Endothelial cell of umbilical vein (primary cell): ENCODE measurements at regions not wholly inside any gene's neighbourhood (a gene's known extent, or its start where the extent isn't known, plus 50 kb on each side); places are given as distances from the start of the nearest gene placed in this dataset.

Experiments used
- BruUV-seq: library from RNA; stranded (reverse); fragments of 400-500 nt; replicated peaks from 2 replicates; lab custom pipeline; 2021; lab: Mats Ljungman, UMichigan
- CTCF ChIA-PET: fragments of 300-600, 350-600 bp; sonication (Branson Sonifier 250); formaldehyde crosslinking; loops from one replicate; lab custom pipeline; 2021; ENCODE audit warnings: antibody characterized with exemption, inconsistent platforms; lab: Charles Lee
- POLR2A ChIA-PET: fragments of 300-600, 350-600 bp; sonication (Branson Sonifier 250); formaldehyde crosslinking; loops from one replicate; lab custom pipeline; 2021; ENCODE audit warnings: antibody characterized with exemption, inconsistent platforms; lab: Charles Lee
- DNase-seq: peaks from one replicate; pipeline ENCODE4 v3.0.0-alpha.2; 2011; ENCODE audit warnings: low read depth, low spot score
- FAIRE-seq: peaks from 2 replicates; lab custom pipeline; 2011; peaks lifted over from hg19 to GRCh38; lab: Jason Lieb, UNC
- H2AFZ ChIP-seq: 2 replicates; pipeline ENCODE4 v1.6.0; 2012; ENCODE audit warnings: low read depth, low read length, control low read depth, inconsistent platforms
- H3K27ac ChIP-seq: 2 replicates; pipeline ENCODE4 v1.5.1; 2011; ENCODE audit warnings: low read depth, mild to moderate bottlenecking, control low read depth, low read length, moderate library complexity; ENCODE audit not compliant: insufficient read depth
- H3K27me3 ChIP-seq, 2 experiments: 2 replicates each; pipeline versions ENCODE4 v1.6.0 to v1.6.1; 2011; ENCODE audit warnings: low read length in 2 of 2, mixed read lengths in 1 of 2; ENCODE audit not compliant: control insufficient read depth in 2 of 2, insufficient read depth in 2 of 2
- H3K36me3 ChIP-seq, 2 experiments: 2 replicates in 1 of 2; 3 replicates in 1 of 2; pipeline ENCODE4 v1.5.1; 2011; ENCODE audit warnings: low read length in 2 of 2, mild to moderate bottlenecking in 1 of 2, moderate library complexity in 1 of 2; ENCODE audit not compliant: control insufficient read depth in 2 of 2, insufficient read depth in 2 of 2; ENCODE audit errors: extremely low read depth in 1 of 2
- H3K4me1 ChIP-seq: 3 replicates; pipeline ENCODE4 v1.5.1; 2011; ENCODE audit warnings: mild to moderate bottlenecking, low read length; ENCODE audit not compliant: control insufficient read depth, insufficient read depth; ENCODE audit errors: extremely low read depth
- H3K4me2 ChIP-seq: 2 replicates; pipeline ENCODE4 v1.6.1; 2011; ENCODE audit warnings: low read length, control low read depth, mixed read lengths; ENCODE audit not compliant: insufficient read depth
- H3K4me3 ChIP-seq, 3 experiments: fragments of 200-600 bp in 1 of 3; sonication (generic), shearing (Covaris generic) in 1 of 3; replicated peaks in 1 of 3; 2 replicates each; pipeline ENCODE4 v1.5.1; 2011 to 2016; ENCODE audit warnings: control low read depth in 3 of 3, low read length in 3 of 3, mild to moderate bottlenecking in 2 of 3, inconsistent platforms in 1 of 3, low read depth in 1 of 3, moderate library complexity in 1 of 3; ENCODE audit not compliant: insufficient read depth in 1 of 3
- H3K79me2 ChIP-seq: 2 replicates; pipeline ENCODE4 v1.6.0; 2012; ENCODE audit warnings: low read length, inconsistent platforms; ENCODE audit not compliant: control insufficient read depth, insufficient read depth
- H3K9ac ChIP-seq: replicated peaks from 2 replicates; pipeline ENCODE3; 2011; ENCODE audit warnings: low read length, control low read depth; ENCODE audit not compliant: insufficient read depth; ENCODE audit errors: extremely low read depth
- H3K9me1 ChIP-seq: replicated peaks from 3 replicates; pipeline ENCODE4 v1.6.0; 2011; ENCODE audit warnings: mild to moderate bottlenecking, low read length; ENCODE audit not compliant: control insufficient read depth, insufficient read depth; ENCODE audit errors: extremely low read depth
- H3K9me3 ChIP-seq: replicated peaks from 2 replicates; pipeline ENCODE4 v1.5.1; 2012; ENCODE audit warnings: low read length, inconsistent platforms; ENCODE audit not compliant: control insufficient read depth, insufficient read depth
- H4K20me1 ChIP-seq: replicated peaks from 2 replicates; pipeline ENCODE3; 2011; ENCODE audit warnings: mild to moderate bottlenecking, low read length; ENCODE audit not compliant: control insufficient read depth, insufficient read depth; ENCODE audit errors: extremely low read depth
- EZH2 ChIP-seq: IDR thresholded peaks from 2 replicates; pipeline ENCODE4 v1.6.1; 2012; ENCODE audit warnings: borderline replicate concordance, low read depth, mild to moderate bottlenecking, moderate library complexity, low read length, inconsistent platforms; ENCODE audit not compliant: severe bottlenecking
- FOS ChIP-seq: IDR thresholded peaks from 2 replicates; pipeline ENCODE4 v1.6.1; 2011; ENCODE audit warnings: mild to moderate bottlenecking, low read length, moderate library complexity, borderline replicate concordance; ENCODE audit not compliant: insufficient read depth
- GATA2 ChIP-seq: IDR thresholded peaks from 2 replicates; pipeline ENCODE4 v1.7.0; 2011; ENCODE audit warnings: low read depth, mild to moderate bottlenecking, moderate library complexity, mixed read lengths, low read length; ENCODE audit not compliant: insufficient read length, insufficient read depth
- JUN ChIP-seq: IDR thresholded peaks from 2 replicates; pipeline ENCODE4 v1.6.1; 2011; ENCODE audit warnings: borderline replicate concordance, low read depth; ENCODE audit not compliant: insufficient read length, insufficient read depth
- MYC ChIP-seq: IDR thresholded peaks from one replicate; pipeline ENCODE4 v1.6.1; 2011; ENCODE audit warnings: mild to moderate bottlenecking, low read depth, low read length
- POLR2A ChIP-seq: IDR thresholded peaks from 2 replicates; pipeline ENCODE4 v1.6.1; 2012; ENCODE audit warnings: low read depth, mild to moderate bottlenecking, control low read depth, low read length
- POLR2AphosphoS5 ChIP-seq: IDR thresholded peaks from 2 replicates; pipeline ENCODE4 v1.6.1; 2012; ENCODE audit warnings: low read depth, mild to moderate bottlenecking, control low read depth, low read length, moderate library complexity; ENCODE audit not compliant: insufficient read depth
- dilution Hi-C: fragments of 300-500 bp; cut with MboI; formaldehyde crosslinking; loops from one replicate; pipeline ENCODE4 v1.15.0; 2019; ENCODE audit warnings: low sequenced_read_pairs; ENCODE audit not compliant: extremely low pct_ligation_motif_present
- intact Hi-C: fragments of 100-400 bp; cut with micrococcal nuclease; formaldehyde crosslinking; loops from one replicate; pipeline ENCODE4 v1.10.0; 2022
- TF ChIP-seq, protein P1 (sequence below): IDR thresholded peaks from 2 replicates; pipeline ENCODE4 v1.6.1; 2011; ENCODE audit not compliant: insufficient read depth, insufficient read length
- TF ChIP-seq, protein P2 (sequence below), 2 donors: IDR thresholded peaks; 1 replicate in 1 of 2; 2 replicates in 1 of 2; pipeline ENCODE4 v1.5.1; 2011; ENCODE audit warnings: low read length in 2 of 2, mild to moderate bottlenecking in 2 of 2, moderate library complexity in 2 of 2, control low read depth in 1 of 2, inconsistent platforms in 1 of 2, low read depth in 1 of 2; ENCODE audit not compliant: insufficient read depth in 1 of 2; ENCODE audit errors: extremely low read depth in 1 of 2

DNA sequence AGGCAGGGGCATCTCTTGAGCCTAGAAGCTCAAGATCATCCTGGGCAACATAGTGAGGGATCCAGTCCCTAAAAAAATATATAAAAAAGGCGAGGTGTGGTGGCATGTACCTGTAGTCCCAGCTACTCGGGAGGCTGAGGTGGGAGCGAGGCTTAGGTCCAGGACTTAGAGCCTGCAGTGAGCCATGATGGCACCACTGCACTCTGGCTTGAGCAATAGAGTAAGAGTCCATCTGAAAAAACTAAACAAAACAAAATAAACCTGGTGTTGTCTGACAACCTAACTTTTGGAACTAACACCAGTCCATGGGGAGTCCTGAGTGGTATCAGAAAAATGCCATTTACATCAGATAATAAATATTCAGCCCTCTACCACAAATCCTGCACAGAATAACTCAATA, 110.1 kb upstream of the NRIP1 start:
- Histone ChIP-seq H3K27me3 (no peaks in the 10 kb centered on the region), H3K9ac (no peak overlapping the region), H3K27ac (no peak overlapping the region), H3K4me1 (no peaks in the 10 kb centered on the region), H3K4me3 (no peak overlapping the region), H3K79me2 (no peaks in the 10 kb centered on the region), H3K9me3 (no peaks in the 10 kb centered on the region), H4K20me1 (no peaks in the 10 kb centered on the region), H3K36me3 (no peaks in the 10 kb centered on the region), H2AFZ (no peak overlapping the region), H3K4me2 (no peak overlapping the region), H3K9me1 (no peaks in the 10 kb centered on the region)
- intact Hi-C loops, result no loop called here
- DNase-seq, result no peak
- CTCF ChIA-PET, result no interaction called here
- POLR2A ChIA-PET, result no interaction called here
- no TSS peak for BruUV-seq
- dilution Hi-C loops, result no loop called here
- TF ChIP-seq FOS, result no peak
- TF ChIP-seq POLR2A, result no peak
- TF ChIP-seq POLR2AphosphoS5, result no peak
- no peak for TF ChIP-seq MYC
- TF ChIP-seq, protein P1, sequence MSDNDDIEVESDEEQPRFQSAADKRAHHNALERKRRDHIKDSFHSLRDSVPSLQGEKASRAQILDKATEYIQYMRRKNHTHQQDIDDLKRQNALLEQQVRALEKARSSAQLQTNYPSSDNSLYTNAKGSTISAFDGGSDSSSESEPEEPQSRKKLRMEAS, result no peak
- TF ChIP-seq GATA2, result no peak
- TF ChIP-seq EZH2, result no peak
- TF ChIP-seq, protein P2, sequence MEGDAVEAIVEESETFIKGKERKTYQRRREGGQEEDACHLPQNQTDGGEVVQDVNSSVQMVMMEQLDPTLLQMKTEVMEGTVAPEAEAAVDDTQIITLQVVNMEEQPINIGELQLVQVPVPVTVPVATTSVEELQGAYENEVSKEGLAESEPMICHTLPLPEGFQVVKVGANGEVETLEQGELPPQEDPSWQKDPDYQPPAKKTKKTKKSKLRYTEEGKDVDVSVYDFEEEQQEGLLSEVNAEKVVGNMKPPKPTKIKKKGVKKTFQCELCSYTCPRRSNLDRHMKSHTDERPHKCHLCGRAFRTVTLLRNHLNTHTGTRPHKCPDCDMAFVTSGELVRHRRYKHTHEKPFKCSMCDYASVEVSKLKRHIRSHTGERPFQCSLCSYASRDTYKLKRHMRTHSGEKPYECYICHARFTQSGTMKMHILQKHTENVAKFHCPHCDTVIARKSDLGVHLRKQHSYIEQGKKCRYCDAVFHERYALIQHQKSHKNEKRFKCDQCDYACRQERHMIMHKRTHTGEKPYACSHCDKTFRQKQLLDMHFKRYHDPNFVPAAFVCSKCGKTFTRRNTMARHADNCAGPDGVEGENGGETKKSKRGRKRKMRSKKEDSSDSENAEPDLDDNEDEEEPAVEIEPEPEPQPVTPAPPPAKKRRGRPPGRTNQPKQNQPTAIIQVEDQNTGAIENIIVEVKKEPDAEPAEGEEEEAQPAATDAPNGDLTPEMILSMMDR (IDR thresholded peaks at IDR 0.05; ENCODE audit: extremely low read depth in 1 of 2, insufficient read depth in 1 of 2, low read depth in 1 of 2, low read length in 2 of 2), result no peak
- TF ChIP-seq JUN, result no peak
- FAIRE-seq, result no peak
